Loucy (cell line): ENCODE measurements at regions not wholly inside any gene's neighbourhood (a gene's known extent, or its start where the extent isn't known, plus 50 kb on each side); places are given as distances from the start of the nearest gene placed in this dataset.

Source experiments
- H2AFZ ChIP-seq: fragments of 200-600 bp; sonication (generic); 2 replicates; pipeline ENCODE4 v1.6.0; 2016; ENCODE audit warnings: antibody characterized with exemption, mild to moderate bottlenecking, low read length, moderate library complexity
- H3F3A ChIP-seq: fragments of 200-600 bp; 2 replicates; pipeline ENCODE4 v1.6.0; 2016; ENCODE audit warnings: antibody characterized with exemption, low read depth, mild to moderate bottlenecking
- H3K27me3 ChIP-seq: fragments of 200-600 bp; sonication (generic); 2 replicates; pipeline ENCODE4 v1.6.1; 2014; ENCODE audit warnings: low read length, mild to moderate bottlenecking; ENCODE audit not compliant: insufficient read depth, poor library complexity, severe bottlenecking
- H3K36me3 ChIP-seq: fragments of 200-600 bp; sonication (generic); 2 replicates; pipeline ENCODE4 v1.6.1; 2016; ENCODE audit warnings: low read length; ENCODE audit not compliant: insufficient read depth
- H3K4me1 ChIP-seq: fragments of 200-600 bp; sonication (generic); 2 replicates; pipeline ENCODE4 v1.5.1; 2014; ENCODE audit warnings: low read length, mild to moderate bottlenecking; ENCODE audit not compliant: insufficient read depth, poor library complexity, severe bottlenecking
- H3K4me2 ChIP-seq: fragments of 200-600 bp; sonication (generic); 2 replicates; pipeline ENCODE4 v1.6.0; 2014; ENCODE audit warnings: antibody characterized with exemption, low read length, low read depth, mild to moderate bottlenecking; ENCODE audit not compliant: poor library complexity, severe bottlenecking
- H3K4me3 ChIP-seq: fragments of 200-600 bp; sonication (generic); 2 replicates; pipeline ENCODE4 v1.5.1; 2014; ENCODE audit warnings: low read length, mild to moderate bottlenecking, mixed read lengths; ENCODE audit not compliant: poor library complexity, severe bottlenecking
- H3K79me2 ChIP-seq: fragments of 200-600 bp; sonication (generic); 2 replicates; pipeline ENCODE4 v1.6.1; 2014; ENCODE audit warnings: low read length; ENCODE audit not compliant: insufficient read depth
- H3K9ac ChIP-seq: fragments of 200-600 bp; sonication (generic); 2 replicates; pipeline ENCODE4 v1.6.0; 2014; ENCODE audit warnings: mild to moderate bottlenecking, low read depth, low read length, moderate library complexity; ENCODE audit not compliant: poor library complexity, severe bottlenecking
- H3K9me2 ChIP-seq: fragments of 200-600 bp; sonication (generic); replicated peaks from 2 replicates; pipeline ENCODE4 v1.6.1; 2016; ENCODE audit warnings: low read depth, low read length, mixed read lengths
- H3K9me3 ChIP-seq: fragments of 200-600 bp; sonication (generic); 2 replicates; pipeline ENCODE4 v1.6.1; 2014; ENCODE audit warnings: mild to moderate bottlenecking, antibody characterized with exemption, low read length, low read depth; ENCODE audit not compliant: insufficient read depth
- H4K20me1 ChIP-seq: fragments of 200-600 bp; sonication (generic); 2 replicates; pipeline ENCODE4 v1.6.0; 2014; ENCODE audit warnings: antibody characterized with exemption, low read length, mild to moderate bottlenecking; ENCODE audit not compliant: insufficient read depth, poor library complexity, severe bottlenecking
- CTCF ChIP-seq: fragments of 200-600 bp; sonication (generic); conservative IDR thresholded peaks from 2 replicates; pipeline ENCODE4 v1.5.1; 2014; ENCODE audit warnings: mild to moderate bottlenecking, antibody characterized with exemption, low read length
- EZH2phosphoT487 ChIP-seq: fragments of 200-600 bp; IDR thresholded peaks from 2 replicates; pipeline ENCODE4 v1.6.1; 2018; ENCODE audit warnings: antibody characterized with exemption, mild to moderate bottlenecking, moderate library complexity, borderline replicate concordance

- no peak overlapping the region for H3K9ac ChIP-seq
- H3K36me3 ChIP-seq = no peaks in the 10 kb centered on the region
- H3K4me2 ChIP-seq = no peak overlapping the region
- no peak; the same call in 1 of the 2 replicates for TF ChIP-seq CTCF
- no peak for TF ChIP-seq EZH2phosphoT487
- H3K4me3 ChIP-seq = no peak overlapping the region
- no peaks in the 10 kb centered on the region for H3F3A ChIP-seq
- no peaks in the 10 kb centered on the region for H3K79me2 ChIP-seq
- H2AFZ ChIP-seq = no peak overlapping the region
- H4K20me1 ChIP-seq = no peaks in the 10 kb centered on the region
- H3K9me3 ChIP-seq = no peaks in the 10 kb centered on the region
- no peaks in the 10 kb centered on the region for H3K9me2 ChIP-seq
- no peaks in the 10 kb centered on the region for H3K27me3 ChIP-seq
- no peaks in the 10 kb centered on the region for H3K4me1 ChIP-seq
Measured at GRCh38 chr10:120181154-120181553, 275.9 kb upstream of the PLPP4 start.

- no peak overlapping the region for H3K4me2 ChIP-seq
- TF ChIP-seq EZH2phosphoT487 = no peak
- TF ChIP-seq CTCF = no peak
- no peak overlapping the region for H2AFZ ChIP-seq
- H3K9me2 ChIP-seq = no peaks in the 10 kb centered on the region
- no peaks in the 10 kb centered on the region for H3K9me3 ChIP-seq
- H3K79me2 ChIP-seq = no peaks in the 10 kb centered on the region
- no peaks in the 10 kb centered on the region for H3K27me3 ChIP-seq
- no peaks in the 10 kb centered on the region for H3K36me3 ChIP-seq
- no peaks in the 10 kb centered on the region for H4K20me1 ChIP-seq
- H3F3A ChIP-seq = no peaks in the 10 kb centered on the region
- no peak overlapping the region for H3K9ac ChIP-seq
- H3K4me3 ChIP-seq = no peak overlapping the region
- H3K4me1 ChIP-seq = no peaks in the 10 kb centered on the region
Measured at GRCh38 chr10:120182431-120182830, 274.6 kb upstream of the PLPP4 start.

- H3K4me1 ChIP-seq = no peaks in the 10 kb centered on the region
- H3F3A ChIP-seq = no peaks in the 10 kb centered on the region
- H3K27me3 ChIP-seq = no peaks in the 10 kb centered on the region
- H3K79me2 ChIP-seq = no peaks in the 10 kb centered on the region
- no peak overlapping the region for H3K4me2 ChIP-seq
- H3K36me3 ChIP-seq = no peaks in the 10 kb centered on the region
- no peak for TF ChIP-seq EZH2phosphoT487
- no peak for TF ChIP-seq CTCF
- no peaks in the 10 kb centered on the region for H3K9me3 ChIP-seq
- H3K4me3 ChIP-seq = no peak overlapping the region
- H3K9me2 ChIP-seq = no peaks in the 10 kb centered on the region
- H3K9ac ChIP-seq = no peak overlapping the region
- no peaks in the 10 kb centered on the region for H4K20me1 ChIP-seq
- no peak overlapping the region for H2AFZ ChIP-seq
Measured at GRCh38 chr10:120183546-120183945, 273.5 kb upstream of the PLPP4 start.
